ENCODE measurements at regions not wholly inside any gene's neighbourhood (a gene's known extent, or its start where the extent isn't known, plus 50 kb on each side); places are given as distances from the start of the nearest gene placed in this dataset.
"Not testable (repeated sequence)": the region's sequence is repeated elsewhere in the genome, so short reads cannot be mapped to it uniquely, and the experiment has no call there.

GRCh38 chr12:131287015-131287937, 333.6 kb downstream of the ADGRD1 start:
- no peak for DNase-seq (ENCODE audit: low read depth)

- DNase-seq (ENCODE audit: low read depth), result no peak
Measured at GRCh38 chr12:131287938-131288764, 334.4 kb downstream of the ADGRD1 start.

GRCh38 chr12:131288765-131289695, 335.3 kb downstream of the ADGRD1 start:
- not testable (repeated sequence) for DNase-seq (ENCODE audit: low read depth)

GRCh38 chr12:131289807-131290206, 336.1 kb downstream of the ADGRD1 start:
- not testable (repeated sequence) for DNase-seq (ENCODE audit: low read depth)

GRCh38 chr12:131290255-131290959, 336.7 kb downstream of the ADGRD1 start:
- DNase-seq (ENCODE audit: low read depth), result no peak

GRCh38 chr12:131293071-131294015, 339.6 kb downstream of the ADGRD1 start:
- not testable (repeated sequence) for DNase-seq (ENCODE audit: low read depth)

- not testable (repeated sequence) for DNase-seq (ENCODE audit: low read depth)
Measured at GRCh38 chr12:131294716-131295115, 341.0 kb downstream of the ADGRD1 start.

GRCh38 chr12:131295117-131295516, 341.4 kb downstream of the ADGRD1 start:
- not testable (repeated sequence) for DNase-seq (ENCODE audit: low read depth)

- DNase-seq (ENCODE audit: low read depth), result not testable (repeated sequence)
Measured at GRCh38 chr12:131295559-131295958, 341.9 kb downstream of the ADGRD1 start.

GRCh38 chr12:131296136-131296535, 342.4 kb downstream of the ADGRD1 start:
- DNase-seq (ENCODE audit: low read depth), result not testable (repeated sequence)

- not testable (repeated sequence) for DNase-seq (ENCODE audit: low read depth)
Measured at GRCh38 chr12:131296651-131297050, 342.9 kb downstream of the ADGRD1 start.

GRCh38 chr12:131298526-131299369, 345.0 kb downstream of the ADGRD1 start:
- DNase-seq (ENCODE audit: low read depth), result not testable (repeated sequence)

- not testable (repeated sequence) for DNase-seq (ENCODE audit: low read depth)
Measured at GRCh38 chr12:131299370-131299701, 345.6 kb downstream of the ADGRD1 start.

- DNase-seq (ENCODE audit: low read depth), result not testable (repeated sequence)
Measured at GRCh38 chr12:131303576-131303975, 349.9 kb downstream of the ADGRD1 start.

GRCh38 chr12:131304642-131305041, 350.9 kb downstream of the ADGRD1 start:
- not testable (repeated sequence) for DNase-seq (ENCODE audit: low read depth)

GRCh38 chr12:131309700-131310099, 356.0 kb downstream of the ADGRD1 start:
- no peak for DNase-seq (ENCODE audit: low read depth)

- DNase-seq (ENCODE audit: low read depth), result not testable (repeated sequence)
Measured at GRCh38 chr12:131310227-131310969, 356.7 kb downstream of the ADGRD1 start.
